ENCODE measurements at regions not wholly inside any gene's neighbourhood (a gene's known extent, or its start where the extent isn't known, plus 50 kb on each side); places are given as distances from the start of the nearest gene placed in this dataset.

GRCh38 chr11:113556036-113556435 is 80.8 kb upstream of the DRD2 start:
- no peaks in the 10 kb centered on the region for H3K9me3 ChIP-seq (ENCODE audit: control insufficient read depth, insufficient read depth, low read length)
- DNase-seq (no peak), ATAC-seq (ENCODE audit: low read depth) (no peak)
- no peak overlapping the region for H3K4me2 ChIP-seq (ENCODE audit: low read depth, low read length)
- H3K14ac ChIP-seq (replicated peaks; ENCODE audit: low read depth, low read length), result no peak overlapping the region
- no peak overlapping the region for H3K27ac ChIP-seq (ENCODE audit: insufficient read depth, low read length)
- H3K9ac ChIP-seq (ENCODE audit: low read depth, low read length), result no peak overlapping the region
- H2AFZ ChIP-seq (replicated peaks; ENCODE audit: low read length, poor library complexity), result no peak overlapping the region
- peaks cover 1% of the 10 kb centered on the region; the same call in 1 of the 2 replicates for H3K4me1 ChIP-seq (ENCODE audit: control insufficient read depth, insufficient read depth, low read length)
- CTCF ChIA-PET, result no interaction called here
- H2BK20ac ChIP-seq (ENCODE audit: low read depth, low read length), result no peak overlapping the region
- H3K27me3 ChIP-seq (ENCODE audit: control insufficient read depth, insufficient read depth, low read length), result peaks cover 7% of the 10 kb centered on the region
- no peak overlapping the region for H2BK5ac ChIP-seq (ENCODE audit: low read depth, low read length, poor library complexity, severe bottlenecking)
- no peak overlapping the region for H3K4me3 ChIP-seq (ENCODE audit: insufficient read depth, low read depth, low read length)
- H3K18ac ChIP-seq (ENCODE audit: low read depth, low read length), result no peak overlapping the region
- TF ChIP-seq CTCF (conservative IDR thresholded peaks at IDR 0.05; ENCODE audit: low read depth, low read length) (no peak), USF2 (IDR thresholded peaks at IDR 0.05; ENCODE audit: low read depth, low read length) (no peak), POLR2A (IDR thresholded peaks at IDR 0.05; ENCODE audit: low read depth, low read length) (no peak), RFX5 (IDR thresholded peaks at IDR 0.05; ENCODE audit: low read depth, low read length) (no peak)
- H2BK120ac ChIP-seq (ENCODE audit: low read depth, low read length), result no peak overlapping the region
- intact Hi-C loops (cut with micrococcal nuclease), result no loop called here
- no TSS peak for BruUV-seq (replicated peaks)
- H3K4ac ChIP-seq (ENCODE audit: low read depth, low read length), result no peak overlapping the region; the same call in 1 of the 2 replicates
- POLR2A ChIA-PET (ENCODE audit: unreplicated experiment), result no interaction called here
- in situ Hi-C loops (cut with MboI; ENCODE audit: low sequenced_read_pairs), result no loop called here
- no peak overlapping the region for H4K91ac ChIP-seq (ENCODE audit: insufficient read depth, low read depth, low read length)
- dilution Hi-C loops (cut with HindIII; ENCODE audit: low sequenced_read_pairs, unreplicated experiment), result no loop called here
- no peaks in the 10 kb centered on the region for H3K36me3 ChIP-seq (ENCODE audit: control insufficient read depth, insufficient read depth, low read length)
- no peak overlapping the region for H4K5ac ChIP-seq (ENCODE audit: low read depth, low read length)
- no peaks in the 10 kb centered on the region for H4K20me1 ChIP-seq (ENCODE audit: insufficient read depth, low read length)
- H3K23ac ChIP-seq (ENCODE audit: low read depth, low read length), result no peak overlapping the region
- H4K8ac ChIP-seq (ENCODE audit: low read depth in 2 of 2, low read length in 2 of 2), result no peak overlapping the region
- no CpG with 5 or more reads among the region's 3 CpGs for WGBS, 2 experiments (ENCODE audit: extremely low coverage in 2 of 2, insufficient read length in 1 of 2)
- H3K9me1 ChIP-seq (ENCODE audit: insufficient read depth, low read length), result no peaks in the 10 kb centered on the region
- no peak overlapping the region for H2BK15ac ChIP-seq (ENCODE audit: low read depth, low read length)
- H2AK5ac ChIP-seq (ENCODE audit: low read depth, low read length), result no peak overlapping the region; the same call in 1 of the 2 replicates
- H3K79me1 ChIP-seq (ENCODE audit: low read depth in 1 of 2, low read length in 2 of 2), result no peaks in the 10 kb centered on the region
- no peak overlapping the region for H3K56ac ChIP-seq (ENCODE audit: extremely low read depth, insufficient read depth, low read length)
- no peak overlapping the region for H2AK9ac ChIP-seq (replicated peaks; ENCODE audit: low read depth, low read length, poor library complexity)

All from IMR-90 (cell line).